Brain microvascular endothelial cell (primary cell): ENCODE measurements at regions not wholly inside any gene's neighbourhood (a gene's known extent, or its start where the extent isn't known, plus 50 kb on each side); places are given as distances from the start of the nearest gene placed in this dataset.
A peak's percentile ranks its signal among the peaks of the same experiment; 100 is the strongest.

Source experiments
- DNase-seq: peaks from one replicate; pipeline ENCODE4 v3.0.0-alpha.2; 2020
- H3K27ac ChIP-seq: fragments of 250-450 bp; sonication (Bioruptor Pico); 2 replicates; pipeline ENCODE4 v1.5.1; 2020; ENCODE audit warnings: mild to moderate bottlenecking, moderate library complexity
- H3K27me3 ChIP-seq: fragments of 250-450 bp; sonication (Bioruptor Pico); replicated peaks from 2 replicates; pipeline ENCODE4 v1.5.1; 2020; ENCODE audit warnings: mild to moderate bottlenecking
- H3K36me3 ChIP-seq: fragments of 250-450 bp; sonication (Bioruptor Pico); replicated peaks from 2 replicates; pipeline ENCODE4 v1.5.1; 2020; ENCODE audit warnings: mild to moderate bottlenecking
- H3K4me3 ChIP-seq: 2 replicates; pipeline ENCODE4 v1.5.1; 2011; ENCODE audit warnings: low read depth, mild to moderate bottlenecking, control low read depth, low read length, moderate library complexity
- CTCF ChIP-seq: IDR thresholded peaks from 2 replicates; pipeline ENCODE4 v1.5.1; 2011; ENCODE audit warnings: low read depth, mild to moderate bottlenecking, moderate library complexity, low read length, control low read depth, inconsistent platforms; ENCODE audit errors: missing control alignments
- in situ Hi-C: cut with HindIII; loops from 2 replicates; pipeline ENCODE4 v1.10.0; 2017; ENCODE audit warnings: low sequenced_read_pairs, low pct_ligation_motif_present

- peak; percentile 90 for DNase-seq
- Histone ChIP-seq H3K36me3 (no peaks in the 10 kb centered on the region), H3K4me3 (no peak overlapping the region), H3K27me3 (no peaks in the 10 kb centered on the region), H3K27ac (peak overlapping the region; percentile 25)
- in situ Hi-C loops: no loop called here
- TF ChIP-seq CTCF: no peak
These were observed 164.3 kb upstream of the IL12A start for GRCh38 chr3:159824333-159824732.

GRCh38 chr3:159825216-159825854 is 163.3 kb upstream of the IL12A start:
- in situ Hi-C loops: no loop called here
- Histone ChIP-seq H3K36me3 (no peaks in the 10 kb centered on the region), H3K27ac (no peak overlapping the region), H3K4me3 (no peak overlapping the region), H3K27me3 (no peaks in the 10 kb centered on the region)
- no peak for DNase-seq
- no peak for TF ChIP-seq CTCF

GRCh38 chr3:159828542-159828943 is 160.1 kb upstream of the IL12A start:
- Histone ChIP-seq H3K27me3 (no peaks in the 10 kb centered on the region), H3K27ac (no peak overlapping the region), H3K4me3 (no peak overlapping the region), H3K36me3 (no peaks in the 10 kb centered on the region)
- DNase-seq: no peak
- in situ Hi-C loops: no loop called here
- peak; percentile 50 for TF ChIP-seq CTCF

GRCh38 chr3:159829056-159829455 is 159.6 kb upstream of the IL12A start:
- H3K36me3 ChIP-seq: no peaks in the 10 kb centered on the region
- no peak overlapping the region for H3K27ac ChIP-seq
- no peak for TF ChIP-seq CTCF
- no peaks in the 10 kb centered on the region for H3K27me3 ChIP-seq
- no peak for DNase-seq
- no peak overlapping the region for H3K4me3 ChIP-seq
- in situ Hi-C loops: no loop called here

GRCh38 chr3:159829539-159830227 is 159.0 kb upstream of the IL12A start:
- no peak for TF ChIP-seq CTCF
- DNase-seq: no peak
- Histone ChIP-seq H3K4me3 (no peak overlapping the region), H3K27ac (no peak overlapping the region), H3K36me3 (no peaks in the 10 kb centered on the region), H3K27me3 (no peaks in the 10 kb centered on the region)
- in situ Hi-C loops: no loop called here

- H3K27me3 ChIP-seq: no peaks in the 10 kb centered on the region
- in situ Hi-C loops: no loop called here
- no peak for DNase-seq
These were observed 158.0 kb upstream of the IL12A start for GRCh38 chr3:159830523-159831154.

More at GRCh38 chr3:159830523-159831154, 158.0 kb upstream of the IL12A start:
- Histone ChIP-seq H3K36me3 (no peaks in the 10 kb centered on the region), H3K4me3 (no peak overlapping the region), H3K27ac (no peak overlapping the region)
- TF ChIP-seq CTCF: no peak
